Caco-2 (cell line): ENCODE measurements at regions not wholly inside any gene's neighbourhood (a gene's known extent, or its start where the extent isn't known, plus 50 kb on each side); places are given as distances from the start of the nearest gene placed in this dataset.
"Not testable (repeated sequence)": the region's sequence is repeated elsewhere in the genome, so short reads cannot be mapped to it uniquely, and the experiment has no call there.

ENCODE experiments used
- BruUV-seq: library from RNA; stranded (reverse); fragments of 400-500 nt; replicated peaks from 2 replicates; lab custom pipeline; 2021; lab: Mats Ljungman, UMichigan
- CTCF ChIA-PET: fragments of 300-600 bp; sonication (Branson Sonifier 250); formaldehyde crosslinking; loops from one replicate; lab custom pipeline; 2022; ENCODE audit warnings: antibody characterized with exemption; lab: Charles Lee
- POLR2A ChIA-PET: fragments of 300-600 bp; sonication (Branson Sonifier 250); formaldehyde crosslinking; loops from one replicate; lab custom pipeline; 2022; ENCODE audit warnings: antibody characterized with exemption; lab: Charles Lee
- DNase-seq, 2 experiments: peaks; one replicate each; pipeline versions ENCODE4 v3.0.0 to v3.0.0-alpha.2; 2020 to 2022
- H3K27me3 ChIP-seq: replicated peaks from 2 replicates; pipeline ENCODE4 v1.6.0; 2011; ENCODE audit warnings: low read length; ENCODE audit not compliant: control insufficient read depth, insufficient read depth
- H3K36me3 ChIP-seq: 2 replicates; pipeline ENCODE4 v1.5.1; 2011; ENCODE audit warnings: low read length; ENCODE audit not compliant: control insufficient read depth, insufficient read depth
- H3K4me1 ChIP-seq: fragments of 250-450 bp; sonication (Bioruptor Pico); 2 replicates; pipeline ENCODE4 v1.5.1; 2020; ENCODE audit warnings: mild to moderate bottlenecking
- H3K4me3 ChIP-seq: 2 replicates; pipeline ENCODE4 v1.5.1; 2011; ENCODE audit warnings: low read depth, mild to moderate bottlenecking, control low read depth, low read length
- H3K9me3 ChIP-seq: fragments of 250-450 bp; sonication (Bioruptor Pico); 2 replicates; pipeline ENCODE4 v1.5.1; 2020; ENCODE audit warnings: mild to moderate bottlenecking, moderate library complexity
- H3K27ac Mint-ChIP-seq: one replicate; pipeline ENCODE4 v1.8.0; 2022; ENCODE audit warnings: mixed read lengths; ENCODE audit not compliant: unreplicated experiment
- H3K27me3 Mint-ChIP-seq: one replicate; pipeline ENCODE4 v1.8.0; 2022; ENCODE audit warnings: mixed read lengths; ENCODE audit not compliant: insufficient read depth, unreplicated experiment
- H3K36me3 Mint-ChIP-seq: one replicate; pipeline ENCODE4 v1.8.0; 2022; ENCODE audit warnings: mild to moderate bottlenecking, mixed read lengths; ENCODE audit not compliant: insufficient read depth, unreplicated experiment
- H3K4me1 Mint-ChIP-seq: one replicate; pipeline ENCODE4 v1.8.0; 2022; ENCODE audit warnings: low read depth, mixed read lengths; ENCODE audit not compliant: unreplicated experiment
- H3K4me3 Mint-ChIP-seq: one replicate; pipeline ENCODE4 v1.8.0; 2022; ENCODE audit warnings: mild to moderate bottlenecking, moderate library complexity, mixed read lengths; ENCODE audit not compliant: unreplicated experiment
- H3K9me3 Mint-ChIP-seq: one replicate; pipeline ENCODE4 v1.8.0; 2022; ENCODE audit warnings: mixed read lengths; ENCODE audit not compliant: unreplicated experiment
- intact Hi-C: fragments of 100-400 bp; cut with micrococcal nuclease; formaldehyde crosslinking; loops from one replicate; pipeline ENCODE4 v1.10.0; 2022; ENCODE audit not compliant: unreplicated experiment
- TF ChIP-seq, protein P1 (sequence below), 2 experiments: fragments of 200-600 bp in 1 of 2; IDR thresholded peaks; 1 replicate in 1 of 2; 2 replicates in 1 of 2; pipeline versions ENCODE4 v1.5.1 to v1.8.0; 2011 to 2022; ENCODE audit warnings: antibody characterized with exemption in 1 of 2, control low read depth in 1 of 2, inconsistent platforms in 1 of 2, low read depth in 1 of 2, low read length in 1 of 2, mild to moderate bottlenecking in 1 of 2, moderate library complexity in 1 of 2; ENCODE audit not compliant: insufficient read depth in 1 of 2, severe bottlenecking in 1 of 2, unreplicated experiment in 1 of 2

DNA sequence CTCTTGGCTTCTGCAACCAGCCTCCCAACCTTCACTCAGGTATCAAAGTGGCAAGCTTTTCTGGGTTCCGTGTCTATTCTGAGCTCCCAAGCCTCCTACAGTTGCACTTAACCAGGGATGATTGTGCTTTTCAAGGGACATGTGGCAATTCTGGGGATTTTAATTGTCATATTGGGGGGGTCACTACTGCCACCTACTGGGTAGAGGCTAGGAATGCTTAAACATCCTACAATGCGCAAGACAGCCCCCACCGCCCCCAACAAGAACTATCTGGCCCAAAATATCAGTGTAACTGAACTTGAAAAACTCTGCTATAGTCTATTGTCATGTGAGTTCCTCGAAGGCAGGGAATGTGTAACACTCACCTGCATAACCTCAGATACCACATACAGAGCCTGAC, 201.5 kb downstream of the NPIPA8 start:
- POLR2A ChIA-PET, H3K4me3 Mint-ChIP-seq, DNase-seq, H3K4me1 ChIP-seq, H3K4me3 ChIP-seq, H3K27ac Mint-ChIP-seq, H3K36me3 Mint-ChIP-seq, H3K9me3 ChIP-seq, H3K27me3 Mint-ChIP-seq, intact Hi-C loops, H3K36me3 ChIP-seq, CTCF ChIA-PET, H3K4me1 Mint-ChIP-seq, H3K9me3 Mint-ChIP-seq, BruUV-seq, H3K27me3 ChIP-seq: not testable (repeated sequence)

DNA sequence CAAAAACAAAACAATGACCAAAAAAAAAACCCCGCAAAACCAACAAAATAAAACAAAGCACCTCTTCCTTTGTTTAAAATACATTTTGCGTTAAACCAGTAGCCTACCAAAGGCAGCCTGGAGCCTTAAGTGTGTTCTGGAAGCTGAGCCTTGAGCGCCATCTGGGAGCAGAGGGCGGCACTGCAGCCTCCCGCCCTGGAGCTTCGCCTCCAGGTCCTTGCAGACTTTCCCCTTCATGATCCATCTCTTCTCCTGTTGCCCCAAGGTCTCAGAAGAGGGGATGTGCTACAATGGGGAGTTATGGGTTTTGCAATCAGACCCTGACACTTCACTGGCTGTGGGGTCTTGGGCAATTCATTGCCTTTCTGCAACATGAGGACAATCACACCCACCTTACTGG, 204.9 kb downstream of the NPIPA8 start:
- H3K9me3 ChIP-seq, H3K27ac Mint-ChIP-seq, POLR2A ChIA-PET, H3K4me1 ChIP-seq, H3K4me1 Mint-ChIP-seq, DNase-seq, H3K4me3 Mint-ChIP-seq, H3K27me3 Mint-ChIP-seq, CTCF ChIA-PET, H3K9me3 Mint-ChIP-seq, H3K36me3 Mint-ChIP-seq, intact Hi-C loops, H3K27me3 ChIP-seq, BruUV-seq, H3K36me3 ChIP-seq, H3K4me3 ChIP-seq: not testable (repeated sequence)
- TF ChIP-seq, protein P1, sequence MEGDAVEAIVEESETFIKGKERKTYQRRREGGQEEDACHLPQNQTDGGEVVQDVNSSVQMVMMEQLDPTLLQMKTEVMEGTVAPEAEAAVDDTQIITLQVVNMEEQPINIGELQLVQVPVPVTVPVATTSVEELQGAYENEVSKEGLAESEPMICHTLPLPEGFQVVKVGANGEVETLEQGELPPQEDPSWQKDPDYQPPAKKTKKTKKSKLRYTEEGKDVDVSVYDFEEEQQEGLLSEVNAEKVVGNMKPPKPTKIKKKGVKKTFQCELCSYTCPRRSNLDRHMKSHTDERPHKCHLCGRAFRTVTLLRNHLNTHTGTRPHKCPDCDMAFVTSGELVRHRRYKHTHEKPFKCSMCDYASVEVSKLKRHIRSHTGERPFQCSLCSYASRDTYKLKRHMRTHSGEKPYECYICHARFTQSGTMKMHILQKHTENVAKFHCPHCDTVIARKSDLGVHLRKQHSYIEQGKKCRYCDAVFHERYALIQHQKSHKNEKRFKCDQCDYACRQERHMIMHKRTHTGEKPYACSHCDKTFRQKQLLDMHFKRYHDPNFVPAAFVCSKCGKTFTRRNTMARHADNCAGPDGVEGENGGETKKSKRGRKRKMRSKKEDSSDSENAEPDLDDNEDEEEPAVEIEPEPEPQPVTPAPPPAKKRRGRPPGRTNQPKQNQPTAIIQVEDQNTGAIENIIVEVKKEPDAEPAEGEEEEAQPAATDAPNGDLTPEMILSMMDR (IDR thresholded peaks at IDR 0.05; ENCODE audit: insufficient read depth in 1 of 2, low read depth in 1 of 2, low read length in 1 of 2, severe bottlenecking in 1 of 2, unreplicated experiment in 1 of 2), result peak; percentile 11 to 37

DNA sequence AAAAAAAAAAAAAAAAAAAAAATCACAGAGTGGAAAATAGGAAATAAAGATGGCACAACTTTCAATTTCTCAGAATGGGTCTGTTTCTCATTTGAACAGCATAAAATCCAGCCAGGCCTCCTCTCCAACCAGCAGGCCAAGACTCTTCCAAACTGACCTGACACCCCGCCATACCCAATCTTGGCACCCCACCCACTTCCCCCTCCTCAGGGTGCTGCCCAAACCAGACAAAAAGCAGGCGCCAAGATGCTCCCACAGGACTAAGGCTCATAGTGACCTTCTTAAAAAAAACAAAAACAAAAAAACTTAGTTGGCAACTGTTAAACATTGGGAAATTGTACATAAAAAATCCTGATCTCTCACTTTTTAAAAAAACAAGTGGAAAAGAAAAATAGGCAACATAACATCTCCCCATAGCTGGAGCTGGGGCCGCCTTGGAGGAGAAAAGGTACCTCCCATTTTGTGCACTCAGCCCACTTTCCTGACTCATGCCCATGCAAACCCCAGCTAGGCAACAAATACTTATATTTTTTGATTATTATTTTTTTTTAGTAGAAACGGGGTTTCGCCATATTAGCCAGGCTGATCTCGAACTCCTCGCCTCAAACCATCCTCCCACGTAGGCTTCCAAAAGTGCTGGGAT, 205.9 kb downstream of the NPIPA8 start:
- intact Hi-C loops, CTCF ChIA-PET, H3K4me1 Mint-ChIP-seq, H3K36me3 Mint-ChIP-seq, DNase-seq, BruUV-seq, POLR2A ChIA-PET, H3K4me1 ChIP-seq, H3K4me3 Mint-ChIP-seq, H3K27ac Mint-ChIP-seq, H3K36me3 ChIP-seq, H3K27me3 ChIP-seq, H3K9me3 Mint-ChIP-seq, H3K27me3 Mint-ChIP-seq, H3K4me3 ChIP-seq, H3K9me3 ChIP-seq: not testable (repeated sequence)

DNA sequence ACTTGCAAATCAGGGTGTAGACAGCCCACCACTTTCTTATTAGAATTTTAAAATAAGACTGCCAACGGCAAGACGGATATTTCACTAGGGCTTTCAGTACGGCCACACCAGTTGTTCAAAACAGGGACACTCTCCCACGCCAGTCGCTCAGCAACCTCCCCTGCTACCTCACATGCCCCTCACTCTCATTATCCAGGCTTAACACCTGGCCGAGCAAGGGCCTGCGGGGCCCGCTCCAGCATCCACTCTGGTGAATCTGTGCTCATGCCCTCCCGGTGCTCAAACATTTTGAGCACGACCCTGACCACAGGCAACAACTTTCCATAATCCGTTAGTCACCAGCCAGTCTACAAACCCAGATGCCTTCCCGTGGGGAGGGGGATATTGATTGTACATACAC, 209.5 kb downstream of the NPIPA8 start:
- H3K9me3 Mint-ChIP-seq, H3K4me3 ChIP-seq, BruUV-seq, CTCF ChIA-PET, DNase-seq, H3K4me1 Mint-ChIP-seq, intact Hi-C loops, H3K27me3 ChIP-seq, H3K27ac Mint-ChIP-seq, H3K9me3 ChIP-seq, H3K4me3 Mint-ChIP-seq, H3K36me3 Mint-ChIP-seq, H3K27me3 Mint-ChIP-seq, POLR2A ChIA-PET, H3K4me1 ChIP-seq, H3K36me3 ChIP-seq: not testable (repeated sequence)

DNA sequence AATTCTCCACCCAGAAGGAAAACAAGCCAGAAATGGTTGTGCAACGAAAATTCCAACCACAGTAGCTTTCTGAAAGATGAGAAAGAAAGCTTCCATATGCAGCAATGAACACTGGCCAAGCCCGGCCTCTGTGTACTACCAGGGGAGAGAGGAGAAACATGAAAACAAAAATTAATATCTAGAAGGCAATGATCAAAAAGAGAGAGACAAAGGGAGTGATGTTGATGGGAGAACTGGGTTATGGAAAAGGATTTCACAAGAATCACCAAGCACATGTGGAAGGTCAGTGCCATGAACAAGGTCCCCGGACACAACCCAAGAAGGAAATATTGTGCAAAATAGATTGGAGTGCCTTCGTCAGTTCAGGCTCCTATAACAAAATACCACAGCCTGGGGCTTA, 217.4 kb downstream of the NPIPA8 start:
- H3K27me3 ChIP-seq, intact Hi-C loops, CTCF ChIA-PET, BruUV-seq, DNase-seq, H3K36me3 ChIP-seq, H3K4me1 Mint-ChIP-seq, H3K36me3 Mint-ChIP-seq, H3K27me3 Mint-ChIP-seq, H3K4me1 ChIP-seq, H3K4me3 Mint-ChIP-seq, H3K4me3 ChIP-seq, H3K9me3 ChIP-seq, H3K9me3 Mint-ChIP-seq, H3K27ac Mint-ChIP-seq, POLR2A ChIA-PET: not testable (repeated sequence)

DNA sequence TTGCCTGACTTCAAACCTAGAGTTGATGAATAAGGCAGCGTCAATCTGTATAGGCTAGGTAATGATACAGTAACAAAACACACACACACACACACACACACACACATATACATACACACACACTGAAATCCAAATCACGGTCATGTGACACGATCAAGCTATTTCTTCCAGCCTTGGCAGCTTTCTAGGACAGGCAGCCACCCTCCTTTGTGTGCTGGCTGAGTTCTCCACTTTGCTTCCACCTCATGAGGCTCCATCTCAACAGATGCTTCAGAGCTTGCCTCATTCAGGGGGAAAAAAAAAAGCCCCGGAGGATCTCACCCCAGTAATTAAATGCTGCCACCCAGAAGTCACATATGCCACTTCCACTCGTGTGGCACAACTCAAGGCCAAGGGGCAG, 217.9 kb downstream of the NPIPA8 start:
- BruUV-seq, H3K9me3 Mint-ChIP-seq, H3K36me3 Mint-ChIP-seq, POLR2A ChIA-PET, H3K9me3 ChIP-seq, H3K27me3 Mint-ChIP-seq, H3K36me3 ChIP-seq, H3K4me1 ChIP-seq, H3K27ac Mint-ChIP-seq, H3K4me1 Mint-ChIP-seq, H3K4me3 ChIP-seq, DNase-seq, H3K4me3 Mint-ChIP-seq, H3K27me3 ChIP-seq, CTCF ChIA-PET, intact Hi-C loops: not testable (repeated sequence)
